Natural killer cell (primary cell): ENCODE measurements at regions not wholly inside any gene's neighbourhood (a gene's known extent, or its start where the extent isn't known, plus 50 kb on each side); places are given as distances from the start of the nearest gene placed in this dataset.

ENCODE experiments used
- ATAC-seq, 3 donors: fragments of 150-1000 bp in 2 of 3; fragments of 200-7000 bp in 1 of 3; cut with Tn5 transposase; 1 replicate in 1 of 3; 2 replicates in 2 of 3; pipeline ENCODE4 v1.10.0; 2021; ENCODE audit warnings: mild to moderate bottlenecking in 2 of 3, moderate library complexity in 2 of 3
- DNase-seq, 2 donors: peaks; one replicate each; pipeline versions ENCODE4 v3.0.0 to v3.0.0-alpha.2; 2013 to 2021; ENCODE audit warnings: mixed read lengths in 1 of 2
- H3K27ac ChIP-seq: one replicate; pipeline ENCODE4 v1.5.1; 2013; ENCODE audit warnings: mild to moderate bottlenecking, low read length
- H3K27me3 ChIP-seq: one replicate; pipeline ENCODE4 v1.6.1; 2013; ENCODE audit warnings: low read length; ENCODE audit not compliant: control insufficient read depth, insufficient read depth
- H3K36me3 ChIP-seq: one replicate; pipeline ENCODE4 v1.6.1; 2013; ENCODE audit warnings: low read length; ENCODE audit not compliant: control insufficient read depth, insufficient read depth
- H3K4me1 ChIP-seq: one replicate; pipeline ENCODE4 v1.6.1; 2013; ENCODE audit warnings: low read length; ENCODE audit not compliant: control insufficient read depth, insufficient read depth
- H3K4me3 ChIP-seq: one replicate; pipeline ENCODE4 v1.5.1; 2013; ENCODE audit warnings: low read length
- H3K9me3 ChIP-seq: one replicate; pipeline ENCODE4 v1.6.1; 2013; ENCODE audit warnings: low read length; ENCODE audit not compliant: control insufficient read depth, insufficient read depth
- H3K27ac Mint-ChIP-seq, 2 donors: one replicate each; pipeline ENCODE4 v1.8.0; 2022; ENCODE audit warnings: mild to moderate bottlenecking in 2 of 2, mixed read lengths in 2 of 2, moderate library complexity in 1 of 2
- H3K27me3 Mint-ChIP-seq, 2 donors: one replicate each; pipeline ENCODE4 v1.8.0; 2022; ENCODE audit warnings: low read depth in 2 of 2, mixed read lengths in 2 of 2
- H3K36me3 Mint-ChIP-seq: one replicate; pipeline ENCODE4 v1.8.0; 2022; ENCODE audit warnings: mixed read lengths
- H3K4me1 Mint-ChIP-seq, 2 donors: one replicate each; pipeline ENCODE4 v1.8.0; 2022; ENCODE audit warnings: mixed read lengths in 2 of 2
- H3K4me3 Mint-ChIP-seq: one replicate; pipeline ENCODE4 v1.8.0; 2022; ENCODE audit warnings: mild to moderate bottlenecking, moderate library complexity, mixed read lengths
- H3K9me3 Mint-ChIP-seq, 2 donors: one replicate each; pipeline ENCODE4 v1.8.0; 2022; ENCODE audit warnings: mixed read lengths in 2 of 2
- WGBS: methylation state at CpG from one replicate; pipeline ENCODE4 v1.1.7; 2013; ENCODE audit warnings: missing lambda C conversion rate; ENCODE audit not compliant: insufficient coverage; 5-methylcytosine and 5-hydroxymethylcytosine counted together
- intact Hi-C: fragments of 100-400 bp; cut with micrococcal nuclease; formaldehyde crosslinking; loops from one replicate; pipeline ENCODE4 v1.14.2; 2022
- TF ChIP-seq, protein P1 (sequence below): fragments of 200-600 bp; IDR thresholded peaks from one replicate; pipeline ENCODE4 v1.8.0; 2022; ENCODE audit warnings: antibody characterized with exemption

DNA sequence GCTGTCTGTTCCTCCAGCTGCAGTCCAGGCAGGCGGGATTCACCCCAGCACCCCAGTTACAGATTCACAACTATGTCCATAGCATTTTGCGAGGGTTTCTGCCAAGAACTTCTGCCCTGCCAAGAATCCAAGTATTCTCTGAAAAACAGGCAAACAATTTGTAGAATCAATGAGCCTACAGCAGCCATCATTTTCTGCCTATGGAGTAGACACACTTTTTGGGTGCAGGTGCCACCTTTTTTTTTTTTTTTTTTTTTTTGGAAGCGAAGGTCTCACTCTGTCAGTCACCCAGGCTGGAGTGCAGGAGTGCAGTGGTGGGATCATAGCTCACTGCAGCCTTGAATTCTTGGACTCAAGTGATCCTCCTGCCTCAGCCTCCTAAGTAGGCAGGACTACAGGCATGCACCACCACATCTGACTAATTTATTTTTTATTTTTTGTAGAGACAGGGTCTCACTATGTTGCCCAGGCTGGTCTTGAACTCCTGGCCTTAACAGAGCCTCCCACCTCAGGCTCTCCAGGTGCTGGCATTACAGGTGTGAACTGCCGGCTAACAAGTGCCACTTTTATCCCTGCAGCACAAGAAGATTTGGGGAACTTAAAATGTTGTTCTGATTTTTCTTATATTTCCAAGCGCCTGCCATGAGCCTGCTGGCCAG, 195.1 kb downstream of the SNX19 start:
- Histone ChIP-seq H3K36me3 (no peaks in the 10 kb centered on the region), H3K4me1 (no peaks in the 10 kb centered on the region), H3K9me3 (no peaks in the 10 kb centered on the region), H3K27me3 (no peaks in the 10 kb centered on the region), H3K4me3 (no peak overlapping the region), H3K27ac (no peak overlapping the region)
- no peak for DNase-seq
- H3K27me3 Mint-ChIP-seq = peaks cover 3 to 6% of the 10 kb centered on the region in 2 donors
- H3K9me3 Mint-ChIP-seq = no peaks in the 10 kb centered on the region
- 90% methylated on average over 4 of the region's 5 CpGs for whole genome bisulfite sequencing
- no peak for ATAC-seq
- no peak overlapping the region for H3K27ac Mint-ChIP-seq
- TF ChIP-seq, protein P1, sequence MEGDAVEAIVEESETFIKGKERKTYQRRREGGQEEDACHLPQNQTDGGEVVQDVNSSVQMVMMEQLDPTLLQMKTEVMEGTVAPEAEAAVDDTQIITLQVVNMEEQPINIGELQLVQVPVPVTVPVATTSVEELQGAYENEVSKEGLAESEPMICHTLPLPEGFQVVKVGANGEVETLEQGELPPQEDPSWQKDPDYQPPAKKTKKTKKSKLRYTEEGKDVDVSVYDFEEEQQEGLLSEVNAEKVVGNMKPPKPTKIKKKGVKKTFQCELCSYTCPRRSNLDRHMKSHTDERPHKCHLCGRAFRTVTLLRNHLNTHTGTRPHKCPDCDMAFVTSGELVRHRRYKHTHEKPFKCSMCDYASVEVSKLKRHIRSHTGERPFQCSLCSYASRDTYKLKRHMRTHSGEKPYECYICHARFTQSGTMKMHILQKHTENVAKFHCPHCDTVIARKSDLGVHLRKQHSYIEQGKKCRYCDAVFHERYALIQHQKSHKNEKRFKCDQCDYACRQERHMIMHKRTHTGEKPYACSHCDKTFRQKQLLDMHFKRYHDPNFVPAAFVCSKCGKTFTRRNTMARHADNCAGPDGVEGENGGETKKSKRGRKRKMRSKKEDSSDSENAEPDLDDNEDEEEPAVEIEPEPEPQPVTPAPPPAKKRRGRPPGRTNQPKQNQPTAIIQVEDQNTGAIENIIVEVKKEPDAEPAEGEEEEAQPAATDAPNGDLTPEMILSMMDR = no peak
- no peak overlapping the region for H3K4me3 Mint-ChIP-seq
- H3K36me3 Mint-ChIP-seq = no peaks in the 10 kb centered on the region
- intact Hi-C loops = no loop called here
- H3K4me1 Mint-ChIP-seq = no peaks in the 10 kb centered on the region

DNA sequence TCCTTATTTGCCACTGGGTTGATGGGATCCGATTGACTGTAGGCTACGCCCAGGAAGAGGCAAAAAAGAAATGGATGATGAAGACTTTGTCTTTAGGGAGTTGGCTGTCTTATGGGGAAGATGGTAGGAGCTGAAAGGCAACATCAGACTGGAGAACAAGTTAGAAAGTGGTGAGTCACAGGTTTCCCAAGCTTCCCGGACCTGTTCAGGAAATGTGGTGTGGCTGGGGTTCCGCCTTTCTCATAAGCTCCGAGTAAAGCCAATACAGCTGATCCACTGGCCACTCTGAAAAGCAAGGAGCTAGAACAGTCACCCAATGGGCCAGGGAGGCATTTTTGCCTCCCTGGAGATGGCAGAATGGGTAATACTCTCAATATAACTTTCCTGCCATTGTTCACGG, 194.5 kb downstream of the SNX19 start:
- intact Hi-C loops = no loop called here

DNA sequence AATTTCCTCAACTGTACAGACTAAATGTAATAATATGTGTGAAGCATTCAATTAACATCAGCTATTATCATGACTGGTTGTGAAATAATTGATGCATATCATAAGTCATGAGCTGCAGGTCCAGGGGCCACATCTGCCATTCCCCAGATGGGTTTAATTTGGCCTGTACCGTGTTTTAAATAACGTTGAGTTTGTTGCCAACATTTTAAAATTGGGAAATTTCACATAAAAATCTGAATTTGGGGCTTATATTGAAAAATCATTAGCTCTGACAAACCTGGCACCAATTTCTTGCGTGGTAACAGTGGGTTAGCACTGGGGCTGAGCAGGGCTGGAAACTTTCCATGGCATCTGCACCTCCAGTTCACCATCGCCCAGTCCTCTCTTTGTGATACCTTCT, 193.9 kb downstream of the SNX19 start:
- TF ChIP-seq, protein P1 = no peak
- DNase-seq (no peak), ATAC-seq (no peak)
- no peaks in the 10 kb centered on the region for H3K27me3 ChIP-seq
- no peaks in the 10 kb centered on the region for H3K9me3 ChIP-seq
- H3K27me3 Mint-ChIP-seq = peaks cover 3 to 6% of the 10 kb centered on the region in 2 donors
- no peaks in the 10 kb centered on the region for H3K9me3 Mint-ChIP-seq
- no peaks in the 10 kb centered on the region for H3K4me1 ChIP-seq
- H3K4me1 Mint-ChIP-seq = no peaks in the 10 kb centered on the region
- no peak overlapping the region for H3K4me3 Mint-ChIP-seq
- intact Hi-C loops = no loop called here
- H3K36me3 Mint-ChIP-seq = no peaks in the 10 kb centered on the region
- 71% methylated on average over 4 of the region's 4 CpGs for WGBS
- no peak overlapping the region for H3K27ac Mint-ChIP-seq
- no peaks in the 10 kb centered on the region for H3K36me3 ChIP-seq
- H3K4me3 ChIP-seq = no peak overlapping the region
- no peak overlapping the region for H3K27ac ChIP-seq

More for the DNA sequence above, 194.5 kb downstream of the SNX19 start:
- H3K27me3 Mint-ChIP-seq = peaks cover 3 to 6% of the 10 kb centered on the region in 2 donors
- no peak overlapping the region for H3K4me3 Mint-ChIP-seq
- H3K4me1 Mint-ChIP-seq = no peaks in the 10 kb centered on the region
- Histone ChIP-seq H3K36me3 (no peaks in the 10 kb centered on the region), H3K4me1 (no peaks in the 10 kb centered on the region), H3K4me3 (no peak overlapping the region), H3K27ac (no peak overlapping the region), H3K27me3 (no peaks in the 10 kb centered on the region), H3K9me3 (no peaks in the 10 kb centered on the region)
- TF ChIP-seq, protein P1 = no peak
- H3K36me3 Mint-ChIP-seq = no peaks in the 10 kb centered on the region
- DNase-seq (no peak), ATAC-seq (no peak)
- 85% methylated on average over 6 of the region's 6 CpGs for WGBS
- H3K27ac Mint-ChIP-seq = no peak overlapping the region
- no peaks in the 10 kb centered on the region for H3K9me3 Mint-ChIP-seq
